ENCODE measurements at regions not wholly inside any gene's neighbourhood (a gene's known extent, or its start where the extent isn't known, plus 50 kb on each side); places are given as distances from the start of the nearest gene placed in this dataset.

GRCh38 chr3:150168698-150169097 lies 198.0 kb upstream of the PFN2 start:
- TF ChIP-seq CTCF (optimal IDR thresholded peaks at IDR 0.05 in 1 of 3, IDR thresholded peaks at IDR 0.05 in 1 of 3, conservative IDR thresholded peaks at IDR 0.05 in 1 of 3; ENCODE audit: extremely low read depth in 1 of 3, insufficient read depth in 2 of 3, low read length in 3 of 3) (no peak), EZH2 (IDR thresholded peaks at IDR 0.05; ENCODE audit: low read length) (no peak)
